NCI-H526 treated with DMSO at 0.1 percent for 48 hours (cell line): ENCODE measurements at regions not wholly inside any gene's neighbourhood (a gene's known extent, or its start where the extent isn't known, plus 50 kb on each side); places are given as distances from the start of the nearest gene placed in this dataset.

Source experiments
- DNase-seq: peaks from one replicate; lab custom pipeline; 2025; lab: John Stamatoyannopoulos, UW

- no peak for DNase-seq
Measured at GRCh38 chr6:113304116-113304515, 553.0 kb upstream of the MARCKS start.

GRCh38 chr6:113306552-113307145 lies 550.5 kb upstream of the MARCKS start:
- DNase-seq, result peak; percentile 6

GRCh38 chr6:113308266-113308665 lies 548.9 kb upstream of the MARCKS start:
- no peak for DNase-seq

GRCh38 chr6:113313841-113314240 lies 543.3 kb upstream of the MARCKS start:
- no peak for DNase-seq

- DNase-seq, result no peak
Measured at GRCh38 chr6:113315165-113315564, 542.0 kb upstream of the MARCKS start.

- no peak for DNase-seq
Measured at GRCh38 chr6:113315879-113316278, 541.3 kb upstream of the MARCKS start.

GRCh38 chr6:113317442-113317841 lies 539.7 kb upstream of the MARCKS start:
- no peak for DNase-seq

GRCh38 chr6:113317891-113318574 lies 539.1 kb upstream of the MARCKS start:
- DNase-seq, result no peak

- no peak for DNase-seq
Measured at GRCh38 chr6:113318575-113318917, 538.6 kb upstream of the MARCKS start.

- no peak for DNase-seq
Measured at GRCh38 chr6:113320653-113321052, 536.5 kb upstream of the MARCKS start.

GRCh38 chr6:113326781-113327180 lies 530.4 kb upstream of the MARCKS start:
- no peak for DNase-seq

GRCh38 chr6:113328886-113329381 lies 528.2 kb upstream of the MARCKS start:
- peak; percentile 64 for DNase-seq

GRCh38 chr6:113329942-113330635 lies 527.1 kb upstream of the MARCKS start:
- DNase-seq, result peak; percentile 11

- no peak for DNase-seq
Measured at GRCh38 chr6:113330636-113330946, 526.6 kb upstream of the MARCKS start.

- DNase-seq, result peak; percentile 16
Measured at GRCh38 chr6:113331021-113331420, 526.1 kb upstream of the MARCKS start.

GRCh38 chr6:113338644-113339043 lies 518.5 kb upstream of the MARCKS start:
- no peak for DNase-seq

GRCh38 chr6:113339209-113339608 lies 517.9 kb upstream of the MARCKS start:
- no peak for DNase-seq

GRCh38 chr6:113340371-113340770 lies 516.8 kb upstream of the MARCKS start:
- no peak for DNase-seq

- no peak for DNase-seq
Measured at GRCh38 chr6:113343940-113344339, 513.2 kb upstream of the MARCKS start.

- DNase-seq, result no peak
Measured at GRCh38 chr6:113344969-113345368, 512.2 kb upstream of the MARCKS start.

GRCh38 chr6:113347436-113347835 lies 509.7 kb upstream of the MARCKS start:
- DNase-seq, result no peak

GRCh38 chr6:113350461-113350860 lies 506.7 kb upstream of the MARCKS start:
- no peak for DNase-seq

GRCh38 chr6:113351173-113351834 lies 505.8 kb upstream of the MARCKS start:
- no peak for DNase-seq
